Kidney (tissue), 13 donors: ENCODE measurements at regions not wholly inside any gene's neighbourhood (a gene's known extent, or its start where the extent isn't known, plus 50 kb on each side); places are given as distances from the start of the nearest gene placed in this dataset.

Experiments used
- DNase-seq, 5 donors: peaks; one replicate each; pipeline ENCODE4 v3.0.0-alpha.2; 2013 to 2020
- FAIRE-seq: peaks from 2 replicates; lab custom pipeline; 2012; peaks lifted over from hg19 to GRCh38; lab: Jason Lieb, UNC
- H3K27ac ChIP-seq, 2 donors: one replicate each; pipeline ENCODE4 v1.7.0; 2013; ENCODE audit warnings: low read depth in 2 of 2, low read length in 2 of 2, inconsistent platforms in 1 of 2
- H3K27me3 ChIP-seq: one replicate; pipeline ENCODE4 v1.7.1; 2013; ENCODE audit warnings: low read length, inconsistent platforms; ENCODE audit not compliant: control insufficient read depth, insufficient read depth
- H3K36me3 ChIP-seq, 3 donors: one replicate each; pipeline versions ENCODE4 v1.7.0 to v1.7.1; 2013; ENCODE audit warnings: low read length in 3 of 3, control low read depth in 1 of 3, inconsistent platforms in 1 of 3; ENCODE audit not compliant: insufficient read depth in 3 of 3, control insufficient read depth in 2 of 3
- H3K4me1 ChIP-seq, 3 donors: one replicate each; pipeline versions ENCODE4 v1.7.0 to v1.7.1; 2013; ENCODE audit warnings: low read length in 3 of 3, inconsistent platforms in 1 of 3, low read depth in 1 of 3; ENCODE audit not compliant: control insufficient read depth in 2 of 3, insufficient read depth in 2 of 3
- H3K4me3 ChIP-seq, 3 donors: one replicate each; pipeline versions ENCODE4 v1.7.0 to v1.8.1; 2013; ENCODE audit warnings: low read length in 3 of 3, control low read depth in 1 of 3, inconsistent platforms in 1 of 3
- H3K9ac ChIP-seq, 3 donors: one replicate each; pipeline versions ENCODE4 v1.7.0 to v1.7.1; 2013; ENCODE audit warnings: low read length in 3 of 3, control low read depth in 1 of 3, inconsistent platforms in 1 of 3
- H3K9me3 ChIP-seq, 3 donors: one replicate each; pipeline versions ENCODE4 v1.7.0 to v1.7.1; 2013; ENCODE audit warnings: low read length in 3 of 3, control low read depth in 1 of 3, inconsistent platforms in 1 of 3; ENCODE audit not compliant: control insufficient read depth in 2 of 3, insufficient read depth in 1 of 3
- CTCF ChIP-seq: IDR thresholded peaks from 3 replicates; pipeline ENCODE4 v1.5.1; 2012; ENCODE audit warnings: mild to moderate bottlenecking, moderate library complexity, borderline replicate concordance; ENCODE audit not compliant: insufficient read depth; ENCODE audit errors: extremely low read depth
- intact Hi-C: fragments of 100-400 bp; cut with DNase I; formaldehyde crosslinking; loops from one replicate; pipeline ENCODE4 v1.11.1; 2022
- donor health status: control.
- donor health status: control.
- donor health status: control.
- donor health status: control.
- donor health status: control.
- donor health status: DM: yes; HTN: yes; CAD: no.
- donor health status: Normal renal cell carcinoma (clear cell type).

GRCh38 chr11:127800989-127801688 lies 786.2 kb downstream of the ETS1 start:
- FAIRE-seq (no peak), DNase-seq (no peak)
- Histone ChIP-seq H3K9ac (no peak overlapping the region), H3K9me3 (peaks cover 0 to 2% (median 0%) of the 10 kb centered on the region in 3 donors), H3K4me3 (no peak overlapping the region), H3K27me3 (no peaks in the 10 kb centered on the region), H3K36me3 (no peaks in the 10 kb centered on the region), H3K27ac (no peak overlapping the region), H3K4me1 (peaks cover 0 to 4% (median 0%) of the 10 kb centered on the region in 3 donors)
- intact Hi-C loops = no loop called here
- no peak for TF ChIP-seq CTCF

GRCh38 chr11:127795326-127795725 lies 792.0 kb downstream of the ETS1 start:
- Histone ChIP-seq H3K27me3 (no peaks in the 10 kb centered on the region), H3K36me3 (no peaks in the 10 kb centered on the region), H3K9ac (no peak overlapping the region), H3K27ac (no peak overlapping the region), H3K9me3 (peaks cover 0 to 2% (median 0%) of the 10 kb centered on the region in 3 donors), H3K4me1 (no peaks in the 10 kb centered on the region), H3K4me3 (no peak overlapping the region)
- DNase-seq = no peak
- FAIRE-seq = no peak
- TF ChIP-seq CTCF = no peak
- intact Hi-C loops = no loop called here

- no peaks in the 10 kb centered on the region for H3K4me1 ChIP-seq
- no peak overlapping the region for H3K9ac ChIP-seq
- no peaks in the 10 kb centered on the region for H3K36me3 ChIP-seq
- DNase-seq (no peak), FAIRE-seq (no peak)
- intact Hi-C loops = no loop called here
- no peak overlapping the region for H3K4me3 ChIP-seq
- H3K27me3 ChIP-seq = no peaks in the 10 kb centered on the region
- no peak overlapping the region for H3K27ac ChIP-seq
- TF ChIP-seq CTCF = no peak
- no peaks in the 10 kb centered on the region for H3K9me3 ChIP-seq
These were observed 791.3 kb upstream of the KIRREL3 start for GRCh38 chr11:127791844-127792243.
